HG02840 (cell line): ENCODE measurements at regions not wholly inside any gene's neighbourhood (a gene's known extent, or its start where the extent isn't known, plus 50 kb on each side); places are given as distances from the start of the nearest gene placed in this dataset.
"Not testable (repeated sequence)": the region's sequence is repeated elsewhere in the genome, so short reads cannot be mapped to it uniquely, and the experiment has no call there.

ENCODE experiments used
- ATAC-seq: cut with Tn5 transposase; IDR thresholded peaks from one replicate; pipeline ENCODE4 v1.9.1; 2021; ENCODE audit warnings: mild to moderate bottlenecking, moderate library complexity, moderate number of reproducible peaks; ENCODE audit not compliant: unreplicated experiment, low FRiP score

- no peak for ATAC-seq
Observed at GRCh38 chr21:17390569-17390968, 122.3 kb upstream of the CXADR start.

- no peak for ATAC-seq
Observed at GRCh38 chr21:17391811-17392340, 121.0 kb upstream of the CXADR start.

- ATAC-seq: no peak
Observed at GRCh38 chr21:17393413-17393812, 119.4 kb upstream of the CXADR start.

- no peak for ATAC-seq
Observed at GRCh38 chr21:17396948-17397347, 115.9 kb upstream of the CXADR start.

GRCh38 chr21:17397703-17398102 lies 115.1 kb upstream of the CXADR start:
- ATAC-seq: no peak

GRCh38 chr21:17398954-17399353 lies 113.9 kb upstream of the CXADR start:
- not testable (repeated sequence) for ATAC-seq

GRCh38 chr21:17402937-17403336 lies 109.9 kb upstream of the CXADR start:
- ATAC-seq: no peak

GRCh38 chr21:17406202-17406601 lies 106.6 kb upstream of the CXADR start:
- ATAC-seq: no peak

GRCh38 chr21:17414766-17415165 lies 98.1 kb upstream of the CXADR start:
- no peak for ATAC-seq

- no peak for ATAC-seq
Observed at GRCh38 chr21:17416139-17416538, 96.7 kb upstream of the CXADR start.

GRCh38 chr21:17422931-17423330 lies 89.9 kb upstream of the CXADR start:
- ATAC-seq: no peak

- ATAC-seq: no peak
Observed at GRCh38 chr21:17427157-17427556, 85.7 kb upstream of the CXADR start.

GRCh38 chr21:17427831-17428483 lies 84.9 kb upstream of the CXADR start:
- ATAC-seq: no peak

GRCh38 chr21:17428484-17428869 lies 84.4 kb upstream of the CXADR start:
- ATAC-seq: no peak

- no peak for ATAC-seq
Observed at GRCh38 chr21:17428980-17429379, 83.9 kb upstream of the CXADR start.

- ATAC-seq: no peak
Observed at GRCh38 chr21:17429936-17430335, 82.9 kb upstream of the CXADR start.

GRCh38 chr21:17432732-17433057 lies 80.1 kb upstream of the CXADR start:
- ATAC-seq: no peak

- no peak for ATAC-seq
Observed at GRCh38 chr21:17433730-17434129, 79.1 kb upstream of the CXADR start.

- ATAC-seq: no peak
Observed at GRCh38 chr21:17435565-17436543, 77.0 kb upstream of the CXADR start.

- no peak for ATAC-seq
Observed at GRCh38 chr21:17436626-17437111, 76.2 kb upstream of the CXADR start.

GRCh38 chr21:17438635-17439034 lies 74.2 kb upstream of the CXADR start:
- no peak for ATAC-seq
